ENCODE measurements at regions not wholly inside any gene's neighbourhood (a gene's known extent, or its start where the extent isn't known, plus 50 kb on each side); places are given as distances from the start of the nearest gene placed in this dataset.
"Not testable (repeated sequence)": the region's sequence is repeated elsewhere in the genome, so short reads cannot be mapped to it uniquely, and the experiment has no call there.

- Histone ChIP-seq H3K36me3 (no peaks in the 10 kb centered on the region), H3K27me3 (no peaks in the 10 kb centered on the region), H3K4me3 (no peak overlapping the region), H3K9me3 (no peaks in the 10 kb centered on the region), H3K4me1 (no peaks in the 10 kb centered on the region), H3K27ac (no peak overlapping the region)
- WGBS, result 92% methylated on average over 5 of the region's 5 CpGs
- TF ChIP-seq POLR2A (IDR thresholded peaks at IDR 0.05) (no peak), POLR2AphosphoS5 (IDR thresholded peaks at IDR 0.05) (no peak), EP300 (IDR thresholded peaks at IDR 0.05) (no peak)
- no peak for DNase-seq (ENCODE audit: low spot score in 2 of 2)
Observed at GRCh38 chr3:168688267-168688666, 592.5 kb upstream of the GOLIM4 start.

GRCh38 chr3:168684519-168684918 is 588.8 kb upstream of the GOLIM4 start:
- H3K4me1 ChIP-seq, result no peaks in the 10 kb centered on the region
- no peaks in the 10 kb centered on the region for H3K9me3 ChIP-seq
- no peak overlapping the region for H3K27ac ChIP-seq
- no peak for DNase-seq (ENCODE audit: low spot score in 2 of 2)
- no peaks in the 10 kb centered on the region for H3K36me3 ChIP-seq
- 85% methylated on average over 6 of the region's 6 CpGs for WGBS
- H3K4me3 ChIP-seq, result no peak overlapping the region
- TF ChIP-seq CTCF (IDR thresholded peaks at IDR 0.05), result no peak
- no peak for TF ChIP-seq POLR2A (IDR thresholded peaks at IDR 0.05)
- no peak for TF ChIP-seq EP300 (IDR thresholded peaks at IDR 0.05)
- TF ChIP-seq POLR2AphosphoS5 (IDR thresholded peaks at IDR 0.05), result no peak
- H3K27me3 ChIP-seq, result no peaks in the 10 kb centered on the region

- no peaks in the 10 kb centered on the region for H3K4me1 ChIP-seq
- TF ChIP-seq CTCF (IDR thresholded peaks at IDR 0.05) (no peak), POLR2AphosphoS5 (IDR thresholded peaks at IDR 0.05) (no peak), POLR2A (IDR thresholded peaks at IDR 0.05) (no peak), EP300 (IDR thresholded peaks at IDR 0.05) (no peak)
- no peaks in the 10 kb centered on the region for H3K27me3 ChIP-seq
- no peaks in the 10 kb centered on the region for H3K9me3 ChIP-seq
- 92% methylated on average over 1 of the region's 1 CpG for WGBS
- DNase-seq (ENCODE audit: low spot score in 2 of 2), result no peak
- H3K4me3 ChIP-seq, result no peak overlapping the region
- H3K36me3 ChIP-seq, result no peaks in the 10 kb centered on the region
- no peak overlapping the region for H3K27ac ChIP-seq
Observed at GRCh38 chr3:168678730-168679129, 583.0 kb upstream of the GOLIM4 start.

GRCh38 chr3:168671091-168671490 is 575.4 kb upstream of the GOLIM4 start:
- Histone ChIP-seq H3K27me3 (no peaks in the 10 kb centered on the region), H3K4me1 (no peaks in the 10 kb centered on the region), H3K4me3 (no peak overlapping the region), H3K36me3 (no peaks in the 10 kb centered on the region), H3K27ac (no peak overlapping the region), H3K9me3 (no peaks in the 10 kb centered on the region)
- DNase-seq (ENCODE audit: low spot score in 2 of 2), result no peak
- TF ChIP-seq CTCF (IDR thresholded peaks at IDR 0.05), result no peak
- TF ChIP-seq EP300 (IDR thresholded peaks at IDR 0.05), result no peak
- no peak for TF ChIP-seq POLR2AphosphoS5 (IDR thresholded peaks at IDR 0.05)
- TF ChIP-seq POLR2A (IDR thresholded peaks at IDR 0.05), result no peak
- WGBS, result 64% methylated on average over 5 of the region's 5 CpGs

- H3K27me3 ChIP-seq; H3K4me1 ChIP-seq; H3K4me3 ChIP-seq; DNase-seq (ENCODE audit: low spot score in 2 of 2); H3K9me3 ChIP-seq; H3K27ac ChIP-seq; H3K36me3 ChIP-seq: not testable (repeated sequence)
- WGBS, result 91% methylated on average over 6 of the region's 6 CpGs
Observed at GRCh38 chr3:168660879-168661657, 565.3 kb upstream of the GOLIM4 start.

- H3K27ac ChIP-seq, result no peak overlapping the region
- H3K36me3 ChIP-seq, result no peaks in the 10 kb centered on the region
- TF ChIP-seq POLR2AphosphoS5 (IDR thresholded peaks at IDR 0.05) (no peak), EP300 (IDR thresholded peaks at IDR 0.05) (no peak), POLR2A (IDR thresholded peaks at IDR 0.05) (no peak), CTCF (IDR thresholded peaks at IDR 0.05) (no peak)
- no peaks in the 10 kb centered on the region for H3K4me1 ChIP-seq
- H3K9me3 ChIP-seq, result peaks cover 4% of the 10 kb centered on the region
- H3K4me3 ChIP-seq, result no peak overlapping the region
- no peaks in the 10 kb centered on the region for H3K27me3 ChIP-seq
- no peak for DNase-seq (ENCODE audit: low spot score in 2 of 2)
Observed at GRCh38 chr3:168659015-168659414, 563.3 kb upstream of the GOLIM4 start.

All from suprapubic skin (tissue), 4 donors.